AG04450 (cell line): ENCODE measurements at regions not wholly inside any gene's neighbourhood (a gene's known extent, or its start where the extent isn't known, plus 50 kb on each side); places are given as distances from the start of the nearest gene placed in this dataset.
"Not testable (repeated sequence)": the region's sequence is repeated elsewhere in the genome, so short reads cannot be mapped to it uniquely, and the experiment has no call there.

Source experiments
- CTCF ChIA-PET: fragments of 300-600, 350-600 bp; formaldehyde crosslinking; extraction: SDS; loops from one replicate; lab custom pipeline; 2022; ENCODE audit warnings: antibody characterized with exemption, inconsistent platforms; lab: Charles Lee
- POLR2A ChIA-PET: fragments of 350-600 bp; formaldehyde crosslinking; extraction: SDS; loops from one replicate; lab custom pipeline; 2021; ENCODE audit warnings: antibody characterized with exemption, inconsistent platforms; lab: Yijun Ruan, JAX
- DNase-seq: peaks from one replicate; pipeline ENCODE4 v3.0.0-alpha.2; 2011; ENCODE audit warnings: low read depth, low spot score
- H3K27ac ChIP-seq: one replicate; pipeline ENCODE4 v1.5.1; 2012; ENCODE audit warnings: low read depth, low read length, control low read depth
- H3K27me3 ChIP-seq: one replicate; pipeline ENCODE4 v1.6.0; 2012; ENCODE audit warnings: low read length; ENCODE audit not compliant: control insufficient read depth, insufficient read depth
- H3K4me3 ChIP-seq: 2 replicates; pipeline ENCODE4 v1.5.1; 2011; ENCODE audit warnings: mild to moderate bottlenecking, low read depth, low read length, control low read depth
- H3K9me3 ChIP-seq: 2 replicates; pipeline ENCODE4 v1.5.1; 2012; ENCODE audit warnings: low read length; ENCODE audit not compliant: control insufficient read depth, insufficient read depth
- CTCF ChIP-seq: IDR thresholded peaks from 2 replicates; pipeline ENCODE4 v1.5.1; 2011; ENCODE audit warnings: low read depth, low read length, control low read depth, inconsistent platforms

GRCh38 chr11:29447821-29448220, 569.0 kb downstream of the KCNA4 start:
- no peak for DNase-seq
- CTCF ChIA-PET = interaction anchor here (0.7 to 4.0 kb wide), 6 partner anchors 11 to 695 kb away, joined by 3 to 42 read pairs (median 4); no protein-coding TSS in a partner anchor
- POLR2A ChIA-PET = no interaction called here
- H3K4me3 ChIP-seq = no peak overlapping the region
- TF ChIP-seq CTCF = no peak
- no peaks in the 10 kb centered on the region for H3K9me3 ChIP-seq
- H3K27ac ChIP-seq = no peak overlapping the region
- no peaks in the 10 kb centered on the region for H3K27me3 ChIP-seq

GRCh38 chr11:29446132-29446531, 570.7 kb downstream of the KCNA4 start:
- POLR2A ChIA-PET = no interaction called here
- TF ChIP-seq CTCF = no peak
- no peaks in the 10 kb centered on the region for H3K27me3 ChIP-seq
- no peak overlapping the region for H3K4me3 ChIP-seq
- H3K27ac ChIP-seq = no peak overlapping the region
- no peaks in the 10 kb centered on the region for H3K9me3 ChIP-seq
- CTCF ChIA-PET = no interaction called here
- no peak for DNase-seq

GRCh38 chr11:29445191-29445590, 571.6 kb downstream of the KCNA4 start:
- H3K27ac ChIP-seq, H3K27me3 ChIP-seq, H3K9me3 ChIP-seq, H3K4me3 ChIP-seq, POLR2A ChIA-PET, DNase-seq, CTCF ChIA-PET: not testable (repeated sequence)

GRCh38 chr11:29438815-29439214, 578.0 kb downstream of the KCNA4 start:
- Histone ChIP-seq H3K4me3 (no peak overlapping the region), H3K27ac (no peak overlapping the region), H3K27me3 (no peaks in the 10 kb centered on the region), H3K9me3 (no peaks in the 10 kb centered on the region)
- CTCF ChIA-PET = interaction anchor here (1.3 kb wide), 1 partner anchor 10 kb away, joined by 4 read pairs; no protein-coding TSS in a partner anchor
- TF ChIP-seq CTCF = no peak
- POLR2A ChIA-PET = no interaction called here
- DNase-seq = no peak

GRCh38 chr11:29435421-29435820, 581.4 kb downstream of the KCNA4 start:
- no peak for TF ChIP-seq CTCF
- Histone ChIP-seq H3K4me3 (no peak overlapping the region), H3K9me3 (no peaks in the 10 kb centered on the region), H3K27me3 (no peaks in the 10 kb centered on the region), H3K27ac (no peak overlapping the region)
- no peak for DNase-seq
- POLR2A ChIA-PET = no interaction called here
- CTCF ChIA-PET = interaction anchor here (0.6 to 1.1 kb wide), 2 partner anchors 9 to 1363 kb away, joined by 4 to 5 read pairs; no protein-coding TSS in a partner anchor
